ENCODE measurements at regions not wholly inside any gene's neighbourhood (a gene's known extent, or its start where the extent isn't known, plus 50 kb on each side); places are given as distances from the start of the nearest gene placed in this dataset.

DNA sequence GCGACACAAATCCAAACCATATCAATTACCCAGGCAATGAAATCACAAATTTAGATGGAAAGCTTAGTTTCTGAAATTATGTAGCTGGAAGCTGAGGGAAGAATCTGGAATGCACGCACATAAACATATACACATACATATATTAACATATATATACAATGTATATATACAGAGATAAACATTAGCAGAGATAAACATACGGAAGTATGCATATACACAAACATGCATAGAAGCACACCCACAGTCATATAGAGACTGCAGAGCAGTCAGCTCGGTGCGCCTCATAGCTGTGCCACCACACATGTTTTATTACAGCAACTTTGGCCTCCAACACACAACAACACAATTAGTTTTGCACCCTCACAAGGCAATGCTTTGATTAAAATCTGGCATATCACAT, 288.1 kb downstream of the TEX29 start:
- no peak for TF ChIP-seq CTCF (IDR thresholded peaks at IDR 0.05)
- no peak for TF ChIP-seq POLR2A (IDR thresholded peaks at IDR 0.05)
